Ovary (tissue), 7 donors: ENCODE measurements at regions not wholly inside any gene's neighbourhood (a gene's known extent, or its start where the extent isn't known, plus 50 kb on each side); places are given as distances from the start of the nearest gene placed in this dataset.

Experiments
- DNase-seq, 5 donors: peaks; one replicate each; pipeline ENCODE4 v3.0.0-alpha.2; 2019 to 2020
- H3K27ac ChIP-seq, 2 donors: fragments of 200-600 bp; one replicate each; pipeline versions ENCODE4 v1.5.1 to v1.8.0; 2019 to 2022
- H3K27me3 ChIP-seq: fragments of 200-600 bp; one replicate; pipeline ENCODE4 v1.8.0; 2022
- H3K36me3 ChIP-seq: fragments of 200-600 bp; sonication (generic); one replicate; pipeline ENCODE4 v1.5.1; 2019
- H3K4me1 ChIP-seq: one replicate; pipeline ENCODE4 v1.8.1; 2013; ENCODE audit warnings: mild to moderate bottlenecking, moderate library complexity; ENCODE audit not compliant: insufficient read depth
- H3K4me3 ChIP-seq: fragments of 200-600 bp; sonication (generic); one replicate; pipeline ENCODE4 v1.5.1; 2017
- H3K9me3 ChIP-seq, 2 donors: fragments of 200-600 bp in 1 of 2; sonication (generic) in 1 of 2; one replicate each; pipeline versions ENCODE4 v1.5.1 to v1.8.1; 2013 to 2019; ENCODE audit warnings: mild to moderate bottlenecking in 1 of 2, moderate library complexity in 1 of 2
- EP300 ChIP-seq: sonication (generic); formaldehyde crosslinking; IDR thresholded peaks from one replicate; pipeline ENCODE4 v1.6.1; 2017; ENCODE audit warnings: antibody characterized with exemption
- POLR2A ChIP-seq: fragments of 450-650 bp; IDR thresholded peaks from one replicate; pipeline ENCODE4 v1.6.1; 2017; ENCODE audit warnings: antibody characterized with exemption, mild to moderate bottlenecking, moderate library complexity
- WGBS, 3 donors: extraction: QIAGEN DNeasy Blood & Tissue Kit in 1 of 3; methylation state at CpG; one replicate each; pipeline versions ENCODE4 v1.1.5 to v1.1.7; 2013 to 2017; 5-methylcytosine and 5-hydroxymethylcytosine counted together
- intact Hi-C, 4 donors: fragments of 100-400 bp; cut with DNase I; formaldehyde crosslinking; loops; one replicate each; pipeline versions ENCODE4 v1.11.0 to v1.15.1; 2022 to 2023
- TF ChIP-seq, protein P1 (sequence below), 3 donors: fragments of 450-650 bp in 2 of 3; fragments of 200-600 bp in 1 of 3; IDR thresholded peaks; one replicate each; pipeline versions ENCODE4 v1.5.1 to v1.8.0; 2016 to 2022; ENCODE audit warnings: antibody characterized with exemption in 3 of 3, mild to moderate bottlenecking in 1 of 3
- donor health status: DM: no; HTN: no; CAD: no; lungs with moderate emphysema.
- donor health status: DM: no; HTN: no; CAD: no.
- donor health status: Bipolar disorder and iron deficiency.
- donor health status: DM: no; HTN: no; CAD: no.
- donor health status: DM: yes; HTN: yes; CAD: no.

- no peak overlapping the region for H3K27ac ChIP-seq
- H3K9me3 ChIP-seq, result no peaks in the 10 kb centered on the region
- H3K36me3 ChIP-seq, result no peaks in the 10 kb centered on the region
- DNase-seq, result peak; percentile 20 to 48 (median 37)
- TF ChIP-seq, protein P1, sequence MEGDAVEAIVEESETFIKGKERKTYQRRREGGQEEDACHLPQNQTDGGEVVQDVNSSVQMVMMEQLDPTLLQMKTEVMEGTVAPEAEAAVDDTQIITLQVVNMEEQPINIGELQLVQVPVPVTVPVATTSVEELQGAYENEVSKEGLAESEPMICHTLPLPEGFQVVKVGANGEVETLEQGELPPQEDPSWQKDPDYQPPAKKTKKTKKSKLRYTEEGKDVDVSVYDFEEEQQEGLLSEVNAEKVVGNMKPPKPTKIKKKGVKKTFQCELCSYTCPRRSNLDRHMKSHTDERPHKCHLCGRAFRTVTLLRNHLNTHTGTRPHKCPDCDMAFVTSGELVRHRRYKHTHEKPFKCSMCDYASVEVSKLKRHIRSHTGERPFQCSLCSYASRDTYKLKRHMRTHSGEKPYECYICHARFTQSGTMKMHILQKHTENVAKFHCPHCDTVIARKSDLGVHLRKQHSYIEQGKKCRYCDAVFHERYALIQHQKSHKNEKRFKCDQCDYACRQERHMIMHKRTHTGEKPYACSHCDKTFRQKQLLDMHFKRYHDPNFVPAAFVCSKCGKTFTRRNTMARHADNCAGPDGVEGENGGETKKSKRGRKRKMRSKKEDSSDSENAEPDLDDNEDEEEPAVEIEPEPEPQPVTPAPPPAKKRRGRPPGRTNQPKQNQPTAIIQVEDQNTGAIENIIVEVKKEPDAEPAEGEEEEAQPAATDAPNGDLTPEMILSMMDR (IDR thresholded peaks at IDR 0.05), result no peak
- no peak for TF ChIP-seq POLR2A
- no peak for TF ChIP-seq EP300
- intact Hi-C loops, result no loop called here
- no peaks in the 10 kb centered on the region for H3K4me1 ChIP-seq
- H3K27me3 ChIP-seq, result no peaks in the 10 kb centered on the region
- WGBS, 3 donors, result 27 to 39% (median 31%) methylated on average over 35 to 53 of the region's 53 CpGs
- peak overlapping the region; percentile 46 for H3K4me3 ChIP-seq
Measured at GRCh38 chrX:45851434-45851991, 650.8 kb upstream of the DIPK2B start.

DNA sequence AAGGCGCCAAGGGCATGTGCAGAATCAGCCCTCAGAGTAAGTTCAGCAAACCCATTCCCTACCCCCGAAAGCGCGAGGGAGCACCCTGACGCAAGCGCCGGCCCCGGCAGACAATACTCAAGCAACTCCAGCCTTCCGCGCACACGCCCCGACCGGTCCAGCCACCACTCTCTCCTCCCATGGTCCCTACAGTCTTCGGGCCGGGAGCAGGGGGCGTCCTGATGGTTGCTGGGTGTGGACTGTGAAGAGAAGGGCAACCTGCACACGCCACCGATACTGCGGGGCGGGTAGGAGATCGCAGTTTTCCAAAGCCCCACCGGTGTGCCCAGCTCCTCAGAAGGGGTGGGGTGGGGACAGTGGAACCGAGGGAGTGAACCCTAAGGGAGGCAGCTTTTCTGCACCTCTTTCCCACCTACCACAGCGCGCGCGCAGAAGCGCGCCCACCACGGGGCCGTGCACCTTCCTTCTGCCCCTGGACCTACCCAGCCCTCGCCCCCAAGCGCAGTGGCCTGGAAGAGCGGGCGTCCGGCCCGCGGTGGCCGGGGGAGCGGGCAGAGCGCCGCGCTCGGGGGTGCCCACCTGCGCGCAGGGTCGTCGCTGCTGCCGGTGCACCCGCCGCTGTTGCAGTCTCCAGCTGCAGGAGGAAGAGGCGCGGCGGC, 650.2 kb upstream of the DIPK2B start:
- TF ChIP-seq EP300, result no peak
- no peak for TF ChIP-seq POLR2A
- TF ChIP-seq, protein P1 (IDR thresholded peaks at IDR 0.05), result no peak
- H3K4me3 ChIP-seq, result peak overlapping the region; percentile 46
- DNase-seq, result peak; percentile 14 to 43 (median 28)
- 24 to 40% (median 27%) methylated on average over 50 to 54 of the region's 54 CpGs for WGBS, 3 donors
- no peaks in the 10 kb centered on the region for H3K27me3 ChIP-seq
- no peaks in the 10 kb centered on the region for H3K9me3 ChIP-seq
- intact Hi-C loops, result no loop called here
- no peak overlapping the region for H3K27ac ChIP-seq
- no peaks in the 10 kb centered on the region for H3K36me3 ChIP-seq
- no peaks in the 10 kb centered on the region for H3K4me1 ChIP-seq

- Histone ChIP-seq H3K9me3 (no peaks in the 10 kb centered on the region), H3K27ac (no peak overlapping the region), H3K27me3 (no peaks in the 10 kb centered on the region), H3K36me3 (no peaks in the 10 kb centered on the region), H3K4me3 (peak overlapping the region; percentile 46), H3K4me1 (no peaks in the 10 kb centered on the region)
- intact Hi-C loops, result no loop called here
- TF ChIP-seq POLR2A, result no peak
- TF ChIP-seq, protein P1 (IDR thresholded peaks at IDR 0.05), result no peak
- TF ChIP-seq EP300, result no peak
- 29 to 43% (median 39%) methylated on average over 28 of the region's 28 CpGs for WGBS, 3 donors
- peak in 3 of 5 donors; percentile 9 to 22 (median 16) for DNase-seq
Measured at GRCh38 chrX:45850197-45850774, 649.6 kb upstream of the DIPK2B start.

DNA sequence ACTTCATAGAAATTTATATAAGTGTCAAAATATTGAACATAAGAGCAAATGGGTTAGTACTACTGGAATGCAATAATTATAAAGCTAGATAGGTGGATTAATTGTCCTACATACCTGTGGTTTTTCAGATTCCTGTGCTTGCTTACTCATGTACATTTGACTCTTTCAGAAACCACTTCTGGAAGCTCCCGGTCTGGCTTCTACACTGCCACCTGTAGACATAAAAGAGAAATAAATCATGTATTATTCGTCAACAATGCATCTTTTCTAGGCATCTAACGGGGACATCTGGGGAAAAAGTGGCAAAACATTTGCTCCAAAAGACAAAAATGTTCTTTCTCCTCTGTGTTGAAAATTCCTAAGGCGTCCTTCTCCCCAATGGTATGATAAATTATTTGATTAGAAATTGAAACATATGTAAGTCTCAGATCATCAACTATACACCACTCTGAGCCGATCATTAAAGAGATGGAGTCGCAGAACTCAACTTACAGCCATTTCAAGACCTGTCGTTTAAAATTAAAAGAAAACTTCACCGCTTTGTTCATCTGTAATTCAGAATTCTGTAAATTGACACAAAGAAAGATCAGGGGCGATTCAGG, 648.7 kb upstream of the DIPK2B start:
- Histone ChIP-seq H3K4me3 (no peak overlapping the region), H3K4me1 (no peaks in the 10 kb centered on the region), H3K36me3 (no peaks in the 10 kb centered on the region), H3K9me3 (no peaks in the 10 kb centered on the region), H3K27ac (no peak overlapping the region), H3K27me3 (no peaks in the 10 kb centered on the region)
- TF ChIP-seq, protein P1 (IDR thresholded peaks at IDR 0.05), result no peak
- TF ChIP-seq POLR2A, result no peak
- no peak for TF ChIP-seq EP300
- 23 to 33% (median 28%) methylated on average over 9 of the region's 9 CpGs for WGBS, 3 donors
- no peak for DNase-seq
- intact Hi-C loops, result no loop called here
